Fibroblast of skin of abdomen (primary cell): ENCODE measurements at regions not wholly inside any gene's neighbourhood (a gene's known extent, or its start where the extent isn't known, plus 50 kb on each side); places are given as distances from the start of the nearest gene placed in this dataset.
"Not testable (repeated sequence)": the region's sequence is repeated elsewhere in the genome, so short reads cannot be mapped to it uniquely, and the experiment has no call there.

ENCODE experiments used
- DNase-seq: peaks from one replicate; pipeline ENCODE4 v3.0.0-alpha.2; 2013

DNA sequence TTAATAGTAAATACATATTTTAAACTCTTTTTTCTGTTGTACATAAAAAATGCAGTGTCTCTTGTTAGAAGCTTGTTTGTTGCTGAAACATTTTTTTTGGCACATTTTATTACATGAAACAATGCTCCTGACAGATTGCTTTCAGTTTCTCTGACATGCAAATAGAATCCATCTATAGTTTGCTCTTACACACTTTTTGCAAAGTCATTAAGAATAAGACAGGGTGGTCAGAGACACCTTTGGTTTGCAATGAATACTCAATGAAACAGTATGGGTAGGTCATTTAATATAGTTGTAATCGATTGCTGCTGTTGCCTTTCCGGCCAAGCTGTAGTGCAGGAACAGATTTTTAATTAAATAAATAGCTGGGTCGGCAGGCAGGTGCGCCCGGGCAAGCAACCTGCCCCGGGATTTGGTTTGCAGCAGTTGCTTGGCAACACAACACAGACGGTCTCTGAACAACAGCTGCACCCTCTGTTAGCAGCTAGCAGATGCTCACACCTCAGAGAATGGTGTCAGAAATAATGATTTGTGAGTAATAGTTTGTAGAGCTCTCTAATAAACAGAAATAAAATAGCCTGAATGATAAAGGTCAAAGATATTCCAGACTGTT is 115.7 kb upstream of the CACNA2D1 start:
- DNase-seq, result no peak

DNA sequence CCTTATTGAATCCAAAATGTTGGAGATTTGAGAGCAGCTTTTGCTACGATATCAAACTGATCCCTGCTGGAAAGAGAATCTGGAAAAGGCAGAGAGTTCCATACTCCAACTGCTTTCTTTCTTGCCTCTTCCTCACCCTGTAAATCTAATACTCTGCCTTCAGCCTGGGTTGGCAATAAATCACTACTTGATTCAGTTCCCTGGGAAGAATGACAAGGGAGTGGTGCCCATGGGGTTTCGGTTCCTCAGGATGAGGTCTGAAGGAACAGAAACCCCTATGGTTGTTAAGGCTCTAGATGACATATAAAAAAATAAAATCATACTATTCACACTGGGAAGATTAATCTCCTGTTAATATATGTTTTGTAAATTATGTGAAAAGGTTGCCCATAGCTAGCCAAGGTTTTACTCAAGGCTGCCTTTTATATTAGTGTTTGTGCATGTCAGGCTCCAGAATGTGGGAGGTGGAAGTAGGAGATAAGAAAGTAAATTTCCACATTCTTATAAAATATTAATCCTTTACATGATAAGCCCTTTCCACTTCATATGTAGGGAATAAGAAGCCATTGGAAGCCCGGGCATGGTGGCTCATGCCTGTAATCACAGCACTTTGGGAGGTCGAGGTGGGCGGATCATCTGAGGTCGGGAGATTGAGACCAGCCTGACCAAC is 106.2 kb upstream of the CACNA2D1 start:
- DNase-seq, result no peak

- DNase-seq, result no peak
Measured at GRCh38 chr7:82548141-82548688, 104.6 kb upstream of the CACNA2D1 start.

GRCh38 chr7:82542665-82543064 is 99.1 kb upstream of the CACNA2D1 start:
- DNase-seq, result peak; percentile 82

DNA sequence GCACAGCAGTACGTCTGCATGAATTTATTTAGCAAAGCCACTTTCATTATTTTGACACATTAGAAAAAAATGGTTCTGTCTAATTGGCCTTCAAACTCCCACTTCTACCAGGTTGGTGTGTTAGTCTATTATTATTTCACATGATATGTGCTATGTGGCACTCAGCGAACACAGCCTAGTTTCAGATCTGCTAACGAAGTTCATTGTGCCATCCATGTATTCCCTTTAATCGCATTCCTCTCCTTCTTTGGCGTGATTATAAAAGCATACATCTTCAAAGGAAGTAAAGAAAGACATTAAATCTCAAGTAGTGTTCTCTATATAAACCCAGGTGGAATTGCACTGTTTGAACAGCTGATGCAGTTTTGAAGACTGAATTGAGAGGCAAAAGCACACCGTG is 96.4 kb upstream of the CACNA2D1 start:
- DNase-seq, result no peak

- DNase-seq, result peak; percentile 30
Measured at GRCh38 chr7:82534684-82535083, 91.1 kb upstream of the CACNA2D1 start.

- DNase-seq, result no peak
Measured at GRCh38 chr7:82530361-82530760, 86.8 kb upstream of the CACNA2D1 start.

GRCh38 chr7:82528577-82529310 is 85.2 kb upstream of the CACNA2D1 start:
- DNase-seq, result no peak

DNA sequence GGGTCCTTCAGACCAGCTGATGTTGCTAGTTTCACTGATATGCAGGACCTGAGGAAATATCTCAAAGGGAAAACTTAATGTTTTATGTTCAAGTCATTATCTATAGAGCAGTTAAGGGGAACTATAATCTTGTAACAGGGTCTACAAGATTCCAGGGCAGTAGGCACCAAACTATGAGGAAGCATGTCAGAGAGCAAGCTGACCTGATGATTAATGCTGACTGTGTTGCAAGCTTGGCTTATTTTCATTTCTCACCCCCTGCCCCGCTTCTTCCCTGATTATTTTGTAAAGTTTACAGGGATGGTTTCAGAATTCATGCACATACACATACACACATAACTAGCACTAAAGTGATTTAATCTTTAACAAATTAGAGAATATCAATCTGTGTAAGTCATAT is 84.3 kb upstream of the CACNA2D1 start:
- DNase-seq, result peak; percentile 13

- DNase-seq, result no peak
Measured at GRCh38 chr7:82521906-82522445, 78.4 kb upstream of the CACNA2D1 start.

- no peak for DNase-seq
Measured at GRCh38 chr7:82517050-82517449, 73.5 kb upstream of the CACNA2D1 start.

DNA sequence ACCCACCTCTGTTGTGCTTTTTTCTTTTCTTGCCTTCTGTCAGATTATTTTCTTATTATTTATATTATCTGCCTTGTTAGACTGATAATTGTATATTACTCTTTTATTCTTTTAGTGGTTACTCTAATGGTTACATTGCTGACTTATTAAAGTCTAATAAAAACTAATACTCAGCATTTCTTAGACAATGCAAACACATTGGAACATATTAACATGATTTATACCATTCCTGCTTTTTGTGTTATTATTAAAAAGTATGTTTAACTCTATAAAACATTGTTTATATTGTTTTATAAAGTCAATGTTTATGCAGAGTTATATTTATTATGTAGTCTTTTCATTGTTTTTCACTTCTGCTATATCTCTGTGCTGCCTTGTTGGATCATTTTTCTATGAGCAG is 68.0 kb upstream of the CACNA2D1 start:
- DNase-seq, result no peak

GRCh38 chr7:82507976-82508677 is 64.5 kb upstream of the CACNA2D1 start:
- DNase-seq, result no peak

GRCh38 chr7:82507365-82507975 is 63.9 kb upstream of the CACNA2D1 start:
- no peak for DNase-seq

DNA sequence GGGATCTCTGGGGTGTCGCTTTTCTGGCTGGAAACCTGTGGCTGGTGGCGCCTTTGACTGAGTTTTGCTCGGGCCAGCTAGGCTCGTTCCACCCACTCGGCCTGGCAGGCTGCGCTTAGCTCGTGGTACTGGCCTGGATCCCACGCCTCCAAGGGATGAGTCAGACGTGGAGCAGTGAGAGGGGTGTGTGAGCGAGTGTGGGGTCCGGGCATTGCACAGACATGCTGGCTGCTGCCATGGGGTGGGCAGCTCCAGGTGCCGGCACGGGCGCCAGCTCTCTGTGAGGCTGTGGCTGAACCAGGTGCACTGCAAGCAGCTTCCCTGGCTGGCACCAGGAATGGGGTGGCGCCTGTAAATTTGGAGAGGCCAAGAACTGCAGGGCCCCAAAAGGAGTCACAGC is 63.1 kb upstream of the CACNA2D1 start:
- DNase-seq, result no peak

DNA sequence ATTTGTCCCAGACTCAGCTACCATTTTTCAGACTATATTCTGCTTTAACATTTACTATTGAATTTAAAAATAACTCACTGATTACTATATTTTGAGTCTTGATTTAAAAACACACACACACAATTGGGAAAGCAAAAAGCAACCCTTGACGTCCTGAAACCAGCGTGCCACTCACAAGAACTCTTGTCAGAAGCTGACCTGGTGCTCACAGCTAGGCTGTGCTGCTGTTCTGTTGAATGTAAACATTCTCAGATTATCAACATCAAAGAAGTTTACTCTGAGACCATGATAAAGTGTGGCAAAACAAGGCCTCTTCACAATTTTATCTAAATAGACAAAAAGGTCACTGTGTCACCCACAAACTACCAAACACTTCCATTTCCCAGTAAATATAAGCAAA is 62.6 kb upstream of the CACNA2D1 start:
- no peak for DNase-seq

GRCh38 chr7:82501346-82501745 is 57.8 kb upstream of the CACNA2D1 start:
- DNase-seq, result no peak

DNA sequence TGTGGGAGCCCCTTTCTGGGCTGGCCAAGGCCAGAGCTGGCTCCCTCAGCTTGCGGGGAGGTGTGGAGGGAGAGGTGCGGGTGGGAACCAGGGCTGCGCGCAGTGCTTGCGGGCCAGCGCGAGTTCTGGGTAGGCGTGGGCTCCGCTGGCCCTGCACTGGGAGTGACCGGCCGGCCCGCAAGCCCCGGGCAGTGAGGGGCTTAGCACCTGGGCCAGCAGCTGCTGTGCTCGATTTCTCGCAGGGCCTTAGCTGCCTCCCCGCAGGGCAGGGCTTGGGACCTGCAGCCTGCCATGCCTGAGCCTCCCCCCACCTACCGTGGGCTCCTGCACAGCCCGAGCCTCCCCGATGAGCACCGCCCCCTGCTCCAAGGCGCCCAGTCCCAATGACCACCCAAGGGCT is 56.0 kb upstream of the CACNA2D1 start:
- not testable (repeated sequence) for DNase-seq

DNA sequence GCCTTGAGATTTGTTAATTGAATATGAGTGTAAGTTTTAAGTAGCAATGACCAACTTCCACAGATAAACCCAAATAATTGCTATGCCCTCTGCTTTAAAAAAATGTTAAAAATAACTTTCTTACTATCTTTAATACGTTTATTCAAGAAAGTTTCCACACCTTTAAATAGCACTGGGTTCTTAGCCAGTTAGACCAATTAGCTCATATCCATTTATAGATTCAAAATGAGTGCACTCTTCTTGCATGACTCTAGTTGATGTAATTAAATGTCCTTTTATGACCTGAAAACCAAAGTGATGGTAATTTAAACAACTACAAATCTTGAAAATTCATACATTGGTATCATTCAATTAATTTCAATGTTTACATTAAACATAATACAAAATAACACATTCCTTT is 50.8 kb upstream of the CACNA2D1 start:
- no peak for DNase-seq
